ENCODE measurements at regions not wholly inside any gene's neighbourhood (a gene's known extent, or its start where the extent isn't known, plus 50 kb on each side); places are given as distances from the start of the nearest gene placed in this dataset.

DNA sequence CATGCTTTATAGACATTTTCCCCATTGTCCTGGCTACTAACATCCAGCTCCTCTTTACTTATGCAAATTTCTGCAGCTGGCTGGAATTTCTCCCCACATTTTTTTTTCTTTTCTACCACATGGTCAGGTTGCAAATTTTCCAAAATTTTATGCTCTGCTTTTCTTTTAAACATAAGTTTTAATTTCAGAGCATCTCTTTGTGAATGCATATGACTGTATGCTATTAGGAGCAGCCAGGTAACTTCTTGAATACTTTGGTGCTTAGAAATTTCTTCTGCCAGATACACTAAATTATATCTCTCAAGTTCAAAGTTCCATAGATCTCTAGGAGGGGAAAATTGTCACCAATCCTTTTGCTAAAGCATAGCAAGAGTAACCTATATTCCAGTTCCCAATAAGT is 365.9 kb downstream of the LRFN5 start:
- ATAC-seq: no peak
- Histone ChIP-seq H3K9me3 (peaks cover 0 to 21% (median 0%) of the 10 kb centered on the region in 3 donors), H3K4me1 (no peaks in the 10 kb centered on the region), H3K27me3 (no peaks in the 10 kb centered on the region), H3K27ac (no peak overlapping the region), H3K36me3 (no peaks in the 10 kb centered on the region), H3K4me3 (no peak overlapping the region)
- TF ChIP-seq POLR2AphosphoS5 (IDR thresholded peaks at IDR 0.05): no peak
- TF ChIP-seq, protein P1, sequence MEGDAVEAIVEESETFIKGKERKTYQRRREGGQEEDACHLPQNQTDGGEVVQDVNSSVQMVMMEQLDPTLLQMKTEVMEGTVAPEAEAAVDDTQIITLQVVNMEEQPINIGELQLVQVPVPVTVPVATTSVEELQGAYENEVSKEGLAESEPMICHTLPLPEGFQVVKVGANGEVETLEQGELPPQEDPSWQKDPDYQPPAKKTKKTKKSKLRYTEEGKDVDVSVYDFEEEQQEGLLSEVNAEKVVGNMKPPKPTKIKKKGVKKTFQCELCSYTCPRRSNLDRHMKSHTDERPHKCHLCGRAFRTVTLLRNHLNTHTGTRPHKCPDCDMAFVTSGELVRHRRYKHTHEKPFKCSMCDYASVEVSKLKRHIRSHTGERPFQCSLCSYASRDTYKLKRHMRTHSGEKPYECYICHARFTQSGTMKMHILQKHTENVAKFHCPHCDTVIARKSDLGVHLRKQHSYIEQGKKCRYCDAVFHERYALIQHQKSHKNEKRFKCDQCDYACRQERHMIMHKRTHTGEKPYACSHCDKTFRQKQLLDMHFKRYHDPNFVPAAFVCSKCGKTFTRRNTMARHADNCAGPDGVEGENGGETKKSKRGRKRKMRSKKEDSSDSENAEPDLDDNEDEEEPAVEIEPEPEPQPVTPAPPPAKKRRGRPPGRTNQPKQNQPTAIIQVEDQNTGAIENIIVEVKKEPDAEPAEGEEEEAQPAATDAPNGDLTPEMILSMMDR (IDR thresholded peaks at IDR 0.05): no peak
- no peak for TF ChIP-seq EP300 (IDR thresholded peaks at IDR 0.05)
- no peak for TF ChIP-seq POLR2A (IDR thresholded peaks at IDR 0.05)

DNA sequence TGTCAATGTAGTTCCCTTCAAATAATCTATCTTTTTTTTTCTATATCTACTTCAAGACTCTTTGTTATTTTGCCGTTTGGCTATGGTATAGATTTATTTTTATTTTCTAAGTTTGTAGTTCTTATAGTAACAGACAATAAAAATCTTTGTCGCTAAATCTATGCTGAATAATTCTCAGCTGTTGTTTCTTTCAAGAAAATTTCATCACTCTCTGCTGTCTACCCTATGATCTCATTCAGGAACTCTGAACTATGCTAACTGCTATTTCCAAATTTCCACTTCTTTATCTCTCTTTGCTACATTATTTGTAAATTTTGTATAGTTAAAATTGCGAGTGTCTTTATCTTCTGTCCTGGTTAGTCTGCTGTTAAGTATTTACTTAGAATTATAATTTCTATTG is 353.6 kb downstream of the LRFN5 start:
- H3K9me3 ChIP-seq: no peaks in the 10 kb centered on the region
- WGBS, 2 donors (ENCODE audit: low coverage in 1 of 2): 44 to 52% methylated on average over 3 of the region's 3 CpGs
- H3K36me3 ChIP-seq: no peaks in the 10 kb centered on the region
- H3K4me3 ChIP-seq: no peak overlapping the region
- no peak for TF ChIP-seq POLR2AphosphoS5 (IDR thresholded peaks at IDR 0.05)
- TF ChIP-seq, protein P1 (IDR thresholded peaks at IDR 0.05): no peak
- no peak for TF ChIP-seq EP300 (IDR thresholded peaks at IDR 0.05)
- no peak for TF ChIP-seq POLR2A (IDR thresholded peaks at IDR 0.05)
- no peak for ATAC-seq
- no peaks in the 10 kb centered on the region for H3K27me3 ChIP-seq
- no peaks in the 10 kb centered on the region for H3K4me1 ChIP-seq
- no peak overlapping the region for H3K27ac ChIP-seq

DNA sequence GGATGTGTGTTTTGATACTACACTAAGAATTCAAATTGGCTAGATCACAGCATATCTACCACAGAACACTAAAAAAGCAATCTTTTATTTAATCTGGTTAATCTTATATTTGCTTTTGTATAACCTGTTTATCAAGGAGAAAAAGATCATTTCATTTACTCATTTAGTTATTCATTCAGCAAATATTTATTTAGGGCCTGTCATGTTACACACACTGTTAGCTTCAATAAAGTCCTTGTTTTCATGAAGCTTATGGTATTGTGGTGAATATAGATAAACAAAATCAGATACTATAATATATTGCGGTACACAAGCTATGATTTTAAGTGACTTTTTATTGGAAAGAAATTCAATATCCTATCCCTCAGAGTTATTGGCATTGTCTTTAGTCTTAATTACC is 350.8 kb downstream of the LRFN5 start:
- H3K4me3 ChIP-seq: no peak overlapping the region
- H3K27me3 ChIP-seq: no peaks in the 10 kb centered on the region
- no peak overlapping the region for H3K27ac ChIP-seq
- no peak for ATAC-seq
- no peaks in the 10 kb centered on the region for H3K4me1 ChIP-seq
- no peaks in the 10 kb centered on the region for H3K9me3 ChIP-seq
- H3K36me3 ChIP-seq: no peaks in the 10 kb centered on the region
- TF ChIP-seq POLR2AphosphoS5 (IDR thresholded peaks at IDR 0.05) (no peak), POLR2A (IDR thresholded peaks at IDR 0.05) (no peak), EP300 (IDR thresholded peaks at IDR 0.05) (no peak)
- TF ChIP-seq, protein P1 (IDR thresholded peaks at IDR 0.05): no peak
- 0 to 81% methylated on average over 1 of the region's 1 CpG for WGBS, 2 donors (ENCODE audit: low coverage in 1 of 2)

Small RNA genes lying in the stretch of these regions (small RNA-seq; reads per million reads assigned to genes)
- 0 reads per million in 4 donors for gene AL163153.1
- gene AL358913.1: 0 reads per million in 4 donors
- gene AL442163.3: 0 reads per million in 4 donors

All from gastroesophageal sphincter (tissue), 4 donors.